ENCODE measurements at regions not wholly inside any gene's neighbourhood (a gene's known extent, or its start where the extent isn't known, plus 50 kb on each side); places are given as distances from the start of the nearest gene placed in this dataset.

- Histone ChIP-seq H3K36me3 (no peaks in the 10 kb centered on the region), H3K9me3 (no peaks in the 10 kb centered on the region), H3K27me3 (no peaks in the 10 kb centered on the region), H3K4me3 (no peak overlapping the region), H3K27ac (no peak overlapping the region), H3K4me1 (peaks cover 0 to 11% (median 6%) of the 10 kb centered on the region in 3 donors)
- intact Hi-C loops (cut with DNase I), result no loop called here
- TF ChIP-seq CTCF (IDR thresholded peaks at IDR 0.05), result no peak
- no peak for TF ChIP-seq POLR2A (IDR thresholded peaks at IDR 0.05)
- WGBS, 2 donors, result 73 to 88% methylated on average over 2 of the region's 2 CpGs
- DNase-seq, result no peak
Observed at GRCh38 chr12:65532162-65532561, 253.7 kb downstream of the MSRB3 start.

GRCh38 chr12:65532764-65533163, 254.3 kb downstream of the MSRB3 start:
- 77 to 81% methylated on average over 5 of the region's 5 CpGs for WGBS, 2 donors
- no peaks in the 10 kb centered on the region for H3K9me3 ChIP-seq
- H3K4me3 ChIP-seq, result no peak overlapping the region
- peaks cover 0 to 11% (median 6%) of the 10 kb centered on the region in 3 donors for H3K4me1 ChIP-seq
- no peaks in the 10 kb centered on the region for H3K27me3 ChIP-seq
- no peaks in the 10 kb centered on the region for H3K36me3 ChIP-seq
- intact Hi-C loops (cut with DNase I), result no loop called here
- TF ChIP-seq CTCF (IDR thresholded peaks at IDR 0.05), result no peak
- TF ChIP-seq POLR2A (IDR thresholded peaks at IDR 0.05), result no peak
- no peak for DNase-seq
- H3K27ac ChIP-seq, result no peak overlapping the region

- WGBS, 2 donors, result 61 to 85% methylated on average over 10 of the region's 10 CpGs
- no peaks in the 10 kb centered on the region for H3K36me3 ChIP-seq
- peaks cover 0 to 11% (median 6%) of the 10 kb centered on the region in 3 donors for H3K4me1 ChIP-seq
- no peak for DNase-seq
- no peaks in the 10 kb centered on the region for H3K27me3 ChIP-seq
- intact Hi-C loops (cut with DNase I), result no loop called here
- H3K4me3 ChIP-seq, result no peak overlapping the region
- no peaks in the 10 kb centered on the region for H3K9me3 ChIP-seq
- H3K27ac ChIP-seq, result no peak overlapping the region
- TF ChIP-seq POLR2A (IDR thresholded peaks at IDR 0.05), result no peak
- TF ChIP-seq CTCF (IDR thresholded peaks at IDR 0.05), result no peak
Observed at GRCh38 chr12:65533177-65533883, 254.8 kb downstream of the MSRB3 start.

- Histone ChIP-seq H3K27me3 (no peaks in the 10 kb centered on the region), H3K36me3 (no peaks in the 10 kb centered on the region), H3K9me3 (peaks cover 0 to 1% (median 0%) of the 10 kb centered on the region in 3 donors), H3K27ac (no peak overlapping the region), H3K4me1 (peaks cover 0 to 11% (median 6%) of the 10 kb centered on the region in 3 donors), H3K4me3 (no peak overlapping the region)
- no peak for DNase-seq
- WGBS, 2 donors, result 70 to 87% methylated on average over 8 of the region's 8 CpGs
- intact Hi-C loops (cut with DNase I), result no loop called here
- TF ChIP-seq CTCF (IDR thresholded peaks at IDR 0.05), result no peak
- TF ChIP-seq POLR2A (IDR thresholded peaks at IDR 0.05), result no peak
Observed at GRCh38 chr12:65534238-65534841, 255.9 kb downstream of the MSRB3 start.

- no peak for DNase-seq
- TF ChIP-seq POLR2A (IDR thresholded peaks at IDR 0.05), result no peak
- no peak for TF ChIP-seq CTCF (IDR thresholded peaks at IDR 0.05)
- Histone ChIP-seq H3K4me1 (peaks cover 0 to 11% (median 6%) of the 10 kb centered on the region in 3 donors), H3K27me3 (no peaks in the 10 kb centered on the region), H3K36me3 (no peaks in the 10 kb centered on the region), H3K9me3 (peaks cover 0 to 11% (median 2%) of the 10 kb centered on the region in 3 donors), H3K27ac (no peak overlapping the region), H3K4me3 (no peak overlapping the region)
- 82 to 85% methylated on average over 2 of the region's 2 CpGs for WGBS, 2 donors
- intact Hi-C loops (cut with DNase I), result no loop called here
Observed at GRCh38 chr12:65535946-65536345, 257.5 kb downstream of the MSRB3 start.
